ENCODE measurements at regions not wholly inside any gene's neighbourhood (a gene's known extent, or its start where the extent isn't known, plus 50 kb on each side); places are given as distances from the start of the nearest gene placed in this dataset.

- TF ChIP-seq, protein P1, sequence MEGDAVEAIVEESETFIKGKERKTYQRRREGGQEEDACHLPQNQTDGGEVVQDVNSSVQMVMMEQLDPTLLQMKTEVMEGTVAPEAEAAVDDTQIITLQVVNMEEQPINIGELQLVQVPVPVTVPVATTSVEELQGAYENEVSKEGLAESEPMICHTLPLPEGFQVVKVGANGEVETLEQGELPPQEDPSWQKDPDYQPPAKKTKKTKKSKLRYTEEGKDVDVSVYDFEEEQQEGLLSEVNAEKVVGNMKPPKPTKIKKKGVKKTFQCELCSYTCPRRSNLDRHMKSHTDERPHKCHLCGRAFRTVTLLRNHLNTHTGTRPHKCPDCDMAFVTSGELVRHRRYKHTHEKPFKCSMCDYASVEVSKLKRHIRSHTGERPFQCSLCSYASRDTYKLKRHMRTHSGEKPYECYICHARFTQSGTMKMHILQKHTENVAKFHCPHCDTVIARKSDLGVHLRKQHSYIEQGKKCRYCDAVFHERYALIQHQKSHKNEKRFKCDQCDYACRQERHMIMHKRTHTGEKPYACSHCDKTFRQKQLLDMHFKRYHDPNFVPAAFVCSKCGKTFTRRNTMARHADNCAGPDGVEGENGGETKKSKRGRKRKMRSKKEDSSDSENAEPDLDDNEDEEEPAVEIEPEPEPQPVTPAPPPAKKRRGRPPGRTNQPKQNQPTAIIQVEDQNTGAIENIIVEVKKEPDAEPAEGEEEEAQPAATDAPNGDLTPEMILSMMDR (optimal IDR thresholded peaks at IDR 0.05 in 1 of 3, IDR thresholded peaks at IDR 0.05 in 1 of 3, conservative IDR thresholded peaks at IDR 0.05 in 1 of 3; ENCODE audit: extremely low read depth in 1 of 3, insufficient read depth in 2 of 3, low read length in 3 of 3) = no peak
- no peak for TF ChIP-seq EZH2 (IDR thresholded peaks at IDR 0.05; ENCODE audit: low read length)
Observed at GRCh38 chr16:5575121-5575520, 477.5 kb upstream of the EEF2KMT start.

Data from keratinocyte (primary cell).